ENCODE measurements at regions not wholly inside any gene's neighbourhood (a gene's known extent, or its start where the extent isn't known, plus 50 kb on each side); places are given as distances from the start of the nearest gene placed in this dataset.

DNA sequence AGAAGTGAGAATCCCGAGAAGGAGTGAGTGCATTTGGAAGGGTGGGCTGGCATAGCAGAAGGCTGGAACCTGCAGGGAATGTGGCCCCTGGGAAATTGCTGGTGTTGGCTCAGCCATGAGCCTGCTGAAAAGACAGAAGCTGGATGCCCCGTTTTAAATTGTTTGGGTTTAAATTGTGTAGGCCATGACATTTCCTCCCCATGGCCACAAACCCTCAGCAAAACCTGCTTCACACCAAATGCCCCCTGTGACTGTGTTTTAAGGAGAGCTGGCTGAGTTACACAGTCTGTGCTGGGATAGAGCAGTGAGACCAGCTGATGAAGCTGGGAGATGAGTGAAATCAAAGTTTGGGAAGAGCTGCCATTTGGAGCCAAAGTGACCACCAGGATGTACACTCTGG, 216.3 kb upstream of the RGMA start:
- Histone ChIP-seq H3K27ac (no peak overlapping the region), H3K9me3 (ENCODE audit: low read depth, low read length) (no peaks in the 10 kb centered on the region), H3K9ac (ENCODE audit: insufficient read length) (no peak overlapping the region), H3K4me3 (no peak overlapping the region), H3K36me3 (ENCODE audit: insufficient read depth, low read length) (no peaks in the 10 kb centered on the region)
- TF ChIP-seq POLR2AphosphoS5 (IDR thresholded peaks at IDR 0.05; ENCODE audit: borderline replicate concordance, low read depth, low read length) (no peak), EZH2 (IDR thresholded peaks at IDR 0.05) (no peak), FOXP2 (optimal IDR thresholded peaks at IDR 0.05; ENCODE audit: control extremely low read depth, extremely low read length, insufficient read depth) (no peak)
- DNase-seq (ENCODE audit: low read depth, low spot score) = no peak

DNA sequence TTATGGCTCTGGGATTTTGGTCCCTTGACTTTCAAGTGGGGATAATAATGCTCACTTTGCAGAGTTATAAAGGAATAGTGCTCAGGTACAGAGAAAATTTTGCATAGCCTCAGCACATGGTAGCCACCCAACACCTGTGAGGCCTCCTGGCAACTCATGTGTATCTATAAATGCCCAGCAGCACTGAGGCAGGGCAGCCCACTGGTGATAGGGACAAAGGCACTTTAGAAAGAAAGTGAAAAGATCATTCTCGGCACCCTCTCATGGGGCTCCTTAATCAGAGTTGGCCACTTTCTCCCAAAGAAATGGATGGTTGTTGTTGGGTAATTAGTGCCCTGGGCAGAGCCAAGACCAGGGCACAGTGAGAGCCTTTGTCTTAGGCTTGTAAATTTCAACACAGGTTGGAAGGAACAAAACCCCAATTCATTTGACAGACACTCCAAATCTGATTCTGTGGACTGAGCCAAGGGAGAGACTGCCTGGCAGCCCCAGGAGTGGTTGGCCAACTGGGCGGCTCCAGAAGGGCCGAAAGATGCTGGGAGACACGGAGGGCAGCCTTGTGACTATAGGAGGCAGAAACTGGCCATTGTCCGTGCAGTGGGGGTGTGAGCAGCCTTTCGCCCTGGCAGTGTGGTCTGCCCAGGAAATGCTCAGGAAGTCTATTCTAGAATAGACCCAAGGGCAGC, 213.2 kb upstream of the RGMA start:
- no peaks in the 10 kb centered on the region for H3K36me3 ChIP-seq (ENCODE audit: insufficient read depth, low read length)
- no peak for DNase-seq (ENCODE audit: low read depth, low spot score)
- H3K9me3 ChIP-seq (ENCODE audit: low read depth, low read length) = no peaks in the 10 kb centered on the region

DNA sequence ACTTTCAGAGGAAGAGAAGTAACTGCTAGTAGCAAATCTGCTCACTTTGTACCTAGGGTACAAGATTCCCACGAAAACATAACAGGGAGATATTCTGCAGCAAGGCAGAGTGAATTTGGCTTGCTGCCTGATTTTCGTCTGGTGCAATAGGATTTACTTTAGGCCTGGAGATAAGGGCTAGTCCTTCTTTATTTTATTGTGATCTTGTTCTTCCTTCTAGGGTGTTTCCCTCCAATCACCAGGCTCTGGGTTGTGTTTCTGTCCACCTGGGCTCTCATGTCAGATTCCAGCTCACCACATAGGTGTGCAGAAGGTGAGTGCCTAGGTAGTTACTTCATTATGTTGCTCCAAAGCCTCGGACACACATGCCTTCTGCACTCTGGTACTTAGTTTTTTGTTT, 211.8 kb upstream of the RGMA start:
- no peak for DNase-seq (ENCODE audit: low read depth, low spot score)
- Histone ChIP-seq H3K9me3 (ENCODE audit: low read depth, low read length) (no peaks in the 10 kb centered on the region), H3K4me3 (no peak overlapping the region), H3K9ac (ENCODE audit: insufficient read length) (no peak overlapping the region), H3K27ac (no peak overlapping the region), H3K36me3 (ENCODE audit: insufficient read depth, low read length) (no peaks in the 10 kb centered on the region)
- TF ChIP-seq FOXP2 (optimal IDR thresholded peaks at IDR 0.05; ENCODE audit: control extremely low read depth, extremely low read length, insufficient read depth) = no peak
- TF ChIP-seq POLR2AphosphoS5 (IDR thresholded peaks at IDR 0.05; ENCODE audit: borderline replicate concordance, low read depth, low read length) = no peak
- TF ChIP-seq EZH2 (IDR thresholded peaks at IDR 0.05) = no peak

More for the DNA sequence above, 213.2 kb upstream of the RGMA start:
- Histone ChIP-seq H3K4me3 (no peak overlapping the region), H3K27ac (no peak overlapping the region), H3K9ac (ENCODE audit: insufficient read length) (no peak overlapping the region)
- TF ChIP-seq FOXP2 (optimal IDR thresholded peaks at IDR 0.05; ENCODE audit: control extremely low read depth, extremely low read length, insufficient read depth) (no peak), EZH2 (IDR thresholded peaks at IDR 0.05) (no peak), POLR2AphosphoS5 (IDR thresholded peaks at IDR 0.05; ENCODE audit: borderline replicate concordance, low read depth, low read length) (no peak)

DNA sequence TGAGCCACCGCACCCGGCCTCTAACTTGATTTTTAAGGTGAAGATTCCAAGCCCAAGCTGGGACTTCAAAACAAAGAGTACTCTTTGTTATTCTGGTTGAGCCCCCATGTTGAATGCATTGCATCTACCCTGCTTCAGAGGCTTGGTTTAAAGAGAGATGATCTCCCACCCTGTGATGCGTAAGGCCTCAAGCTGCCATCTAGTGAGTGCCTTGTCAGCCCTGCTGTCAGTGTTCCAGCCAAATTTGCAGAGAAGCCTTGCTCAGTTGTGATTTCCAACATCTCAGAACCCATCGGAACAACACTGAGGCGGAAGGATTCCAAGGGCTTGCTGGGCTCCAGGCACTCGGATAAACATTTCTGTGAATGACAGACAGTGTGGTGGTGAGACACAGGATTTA, 210.7 kb upstream of the RGMA start:
- H3K36me3 ChIP-seq (ENCODE audit: insufficient read depth, low read length) = no peaks in the 10 kb centered on the region
- no peak for TF ChIP-seq FOXP2 (optimal IDR thresholded peaks at IDR 0.05; ENCODE audit: control extremely low read depth, extremely low read length, insufficient read depth)
- TF ChIP-seq POLR2AphosphoS5 (IDR thresholded peaks at IDR 0.05; ENCODE audit: borderline replicate concordance, low read depth, low read length) = no peak
- no peak for TF ChIP-seq EZH2 (IDR thresholded peaks at IDR 0.05)
- no peaks in the 10 kb centered on the region for H3K9me3 ChIP-seq (ENCODE audit: low read depth, low read length)
- DNase-seq (ENCODE audit: low read depth, low spot score) = no peak
- H3K4me3 ChIP-seq = no peak overlapping the region
- no peak overlapping the region for H3K27ac ChIP-seq
- H3K9ac ChIP-seq (ENCODE audit: insufficient read length) = no peak overlapping the region

DNA sequence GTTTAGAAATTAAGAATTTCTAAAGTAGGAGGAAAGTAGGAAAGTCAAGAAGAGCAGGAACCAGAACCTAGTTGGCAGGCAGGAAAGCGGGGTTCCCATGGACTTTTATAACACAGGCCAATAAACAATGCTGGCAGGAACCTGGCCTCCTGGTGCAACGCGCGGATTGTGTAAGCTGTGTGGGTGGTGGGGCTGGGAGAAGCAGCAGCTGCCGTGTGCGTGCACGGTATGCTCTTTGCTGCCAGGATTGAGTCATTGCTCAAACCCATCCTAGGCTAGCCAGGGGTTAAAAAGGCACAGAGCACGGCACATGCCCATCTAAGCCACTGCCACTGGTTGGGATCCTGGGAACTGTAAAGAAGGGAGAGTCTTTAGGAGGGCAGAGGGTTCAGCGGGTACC, 209.9 kb upstream of the RGMA start:
- no peak overlapping the region for H3K9ac ChIP-seq (ENCODE audit: insufficient read length)
- no peaks in the 10 kb centered on the region for H3K9me3 ChIP-seq (ENCODE audit: low read depth, low read length)
- no peak overlapping the region for H3K4me3 ChIP-seq
- H3K36me3 ChIP-seq (ENCODE audit: insufficient read depth, low read length) = no peaks in the 10 kb centered on the region
- no peak for TF ChIP-seq EZH2 (IDR thresholded peaks at IDR 0.05)
- no peak for TF ChIP-seq POLR2AphosphoS5 (IDR thresholded peaks at IDR 0.05; ENCODE audit: borderline replicate concordance, low read depth, low read length)
- no peak for TF ChIP-seq FOXP2 (optimal IDR thresholded peaks at IDR 0.05; ENCODE audit: control extremely low read depth, extremely low read length, insufficient read depth)
- no peak for DNase-seq (ENCODE audit: low read depth, low spot score)
- no peak overlapping the region for H3K27ac ChIP-seq

DNA sequence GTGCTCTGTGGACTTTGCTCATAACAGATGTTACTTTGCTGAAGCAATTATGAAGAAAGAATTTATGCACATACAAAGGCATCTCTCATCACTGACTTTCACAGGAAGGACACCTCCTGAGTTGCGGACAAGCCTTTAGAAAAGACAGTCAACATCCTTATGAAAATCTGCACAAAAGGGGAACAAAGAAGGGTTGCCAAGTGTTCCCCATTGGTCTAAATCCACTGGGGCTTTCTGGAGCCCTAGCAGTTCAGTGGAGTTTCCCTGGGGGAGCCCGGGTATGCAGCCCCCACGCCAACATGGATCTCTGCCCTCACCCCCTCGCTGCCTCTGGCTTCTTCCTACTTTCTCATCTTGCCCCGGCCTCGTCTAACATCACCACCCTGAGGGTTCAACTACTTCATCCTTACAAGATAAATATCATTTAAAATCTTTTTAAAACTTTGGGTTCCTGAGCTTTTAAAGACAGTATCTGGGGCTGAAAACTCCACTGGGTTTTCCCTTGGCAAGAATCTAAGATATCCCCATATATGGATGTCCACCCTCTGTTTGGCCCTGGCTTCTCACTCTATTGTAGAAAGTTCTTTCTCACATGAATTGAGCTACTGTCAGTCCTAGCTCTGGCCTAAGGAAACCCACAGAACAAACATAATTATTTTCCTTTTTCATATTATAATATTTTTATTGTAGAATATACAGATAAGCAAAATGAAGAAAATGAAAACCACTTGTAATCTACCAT, 207.9 kb upstream of the RGMA start:
- DNase-seq (ENCODE audit: low read depth, low spot score) = peak; percentile 96
- no peaks in the 10 kb centered on the region for H3K9me3 ChIP-seq (ENCODE audit: low read depth, low read length)
- H3K9ac ChIP-seq (ENCODE audit: insufficient read length) = peak overlapping the region; percentile 39
- no peaks in the 10 kb centered on the region for H3K36me3 ChIP-seq (ENCODE audit: insufficient read depth, low read length)
- H3K4me3 ChIP-seq = peak overlapping the region; percentile 62
- peak overlapping the region; percentile 96 for H3K27ac ChIP-seq
- TF ChIP-seq EZH2 (IDR thresholded peaks at IDR 0.05) (no peak), POLR2AphosphoS5 (IDR thresholded peaks at IDR 0.05; ENCODE audit: borderline replicate concordance, low read depth, low read length) (peak; percentile 65; the same call in 1 of the 2 replicates), FOXP2 (optimal IDR thresholded peaks at IDR 0.05; ENCODE audit: control extremely low read depth, extremely low read length, insufficient read depth) (no peak)

DNA sequence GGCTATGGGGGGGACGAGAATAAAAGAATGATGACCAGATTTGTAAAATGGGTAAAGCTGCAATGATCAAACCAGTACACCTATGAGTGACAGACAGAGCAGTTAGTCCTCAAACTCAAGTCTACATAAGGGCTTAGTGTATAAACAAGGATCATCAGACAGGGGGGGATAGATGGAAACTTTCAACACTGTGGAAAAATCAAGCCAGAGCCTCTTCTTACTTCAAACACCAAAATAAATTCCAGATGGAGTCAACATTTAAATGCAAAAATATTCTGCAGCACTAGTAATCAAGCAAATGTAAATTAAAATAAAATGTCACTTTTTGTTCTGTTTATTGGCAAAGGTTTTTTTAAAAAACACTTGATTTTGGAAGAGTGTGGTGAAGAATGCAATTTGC, 205.9 kb upstream of the RGMA start:
- Histone ChIP-seq H3K9me3 (ENCODE audit: low read depth, low read length) (no peaks in the 10 kb centered on the region), H3K4me3 (peak overlapping the region; percentile 63), H3K36me3 (ENCODE audit: insufficient read depth, low read length) (no peaks in the 10 kb centered on the region), H3K27ac (peak overlapping the region; percentile 96), H3K9ac (ENCODE audit: insufficient read length) (no peak overlapping the region)
- DNase-seq (ENCODE audit: low read depth, low spot score) = peak; percentile 57
- TF ChIP-seq POLR2AphosphoS5 (IDR thresholded peaks at IDR 0.05; ENCODE audit: borderline replicate concordance, low read depth, low read length) = no peak
- no peak for TF ChIP-seq EZH2 (IDR thresholded peaks at IDR 0.05)
- TF ChIP-seq FOXP2 (optimal IDR thresholded peaks at IDR 0.05; ENCODE audit: control extremely low read depth, extremely low read length, insufficient read depth) = no peak

DNA sequence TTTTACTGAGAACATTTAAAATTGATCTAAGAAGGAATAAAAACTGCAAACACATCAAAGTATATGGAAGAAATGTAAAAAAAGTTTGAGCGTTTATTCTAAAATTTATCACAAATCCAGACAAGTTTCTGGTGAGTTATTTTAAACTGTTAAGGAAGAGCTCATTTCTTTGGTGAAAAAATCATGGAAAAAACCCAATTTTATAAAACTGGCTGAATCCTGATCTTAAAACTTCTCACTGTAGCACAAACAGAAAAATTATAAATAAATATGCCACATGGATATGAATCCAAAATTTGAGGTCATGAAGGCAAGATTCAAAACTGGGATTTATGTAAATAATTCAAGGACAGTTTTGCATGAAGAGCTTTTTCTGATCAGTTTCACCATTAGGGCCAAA, 205.1 kb upstream of the RGMA start:
- H3K4me3 ChIP-seq = peak overlapping the region; percentile 63
- no peaks in the 10 kb centered on the region for H3K9me3 ChIP-seq (ENCODE audit: low read depth, low read length)
- TF ChIP-seq EZH2 (IDR thresholded peaks at IDR 0.05) = no peak
- no peak for TF ChIP-seq POLR2AphosphoS5 (IDR thresholded peaks at IDR 0.05; ENCODE audit: borderline replicate concordance, low read depth, low read length)
- TF ChIP-seq FOXP2 (optimal IDR thresholded peaks at IDR 0.05; ENCODE audit: control extremely low read depth, extremely low read length, insufficient read depth) = no peak
- DNase-seq (ENCODE audit: low read depth, low spot score) = no peak
- peak overlapping the region; percentile 5 for H3K9ac ChIP-seq (ENCODE audit: insufficient read length)
- no peaks in the 10 kb centered on the region for H3K36me3 ChIP-seq (ENCODE audit: insufficient read depth, low read length)
- H3K27ac ChIP-seq = peak overlapping the region; percentile 96

Data from SK-N-MC (cell line).